Fibroblast of the conjunctiva (primary cell): ENCODE measurements at regions not wholly inside any gene's neighbourhood (a gene's known extent, or its start where the extent isn't known, plus 50 kb on each side); places are given as distances from the start of the nearest gene placed in this dataset.
"Not testable (repeated sequence)": the region's sequence is repeated elsewhere in the genome, so short reads cannot be mapped to it uniquely, and the experiment has no call there.

Experiments
- DNase-seq: peaks from one replicate; pipeline ENCODE4 v3.0.0-alpha.2; 2010; ENCODE audit warnings: low read depth

DNA sequence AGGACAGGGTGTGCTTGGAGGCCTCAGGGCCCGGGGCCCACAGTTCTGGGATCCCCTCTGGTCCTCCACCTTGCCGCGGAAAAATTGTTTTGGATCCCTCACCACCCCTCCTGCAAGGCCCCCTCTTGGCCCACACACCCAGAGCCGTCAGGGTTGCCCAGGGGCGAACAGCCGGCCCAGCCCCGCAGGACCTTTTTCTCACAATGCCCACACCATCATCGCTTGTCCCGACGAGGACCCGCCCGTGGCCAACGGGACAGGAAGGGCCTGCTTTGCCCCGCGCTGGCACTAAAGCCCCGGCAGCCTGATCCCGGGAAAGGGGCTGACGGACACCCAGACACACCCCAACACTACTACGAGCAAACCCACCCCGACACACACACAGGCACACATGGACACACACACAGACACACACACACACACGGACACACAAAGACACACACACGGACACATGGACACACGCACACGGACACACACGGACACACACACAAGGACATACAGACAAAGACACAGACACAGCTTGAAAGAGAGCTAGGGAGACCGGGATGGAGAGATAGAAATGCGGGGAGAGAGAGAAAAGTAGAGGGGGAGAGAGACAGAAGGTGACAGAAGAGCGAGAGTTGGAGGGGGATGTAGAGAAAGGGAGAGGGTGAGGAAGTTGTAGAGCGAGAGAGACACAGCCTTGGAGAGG, 1493.5 kb upstream of the DEFB115 start:
- no peak for DNase-seq

DNA sequence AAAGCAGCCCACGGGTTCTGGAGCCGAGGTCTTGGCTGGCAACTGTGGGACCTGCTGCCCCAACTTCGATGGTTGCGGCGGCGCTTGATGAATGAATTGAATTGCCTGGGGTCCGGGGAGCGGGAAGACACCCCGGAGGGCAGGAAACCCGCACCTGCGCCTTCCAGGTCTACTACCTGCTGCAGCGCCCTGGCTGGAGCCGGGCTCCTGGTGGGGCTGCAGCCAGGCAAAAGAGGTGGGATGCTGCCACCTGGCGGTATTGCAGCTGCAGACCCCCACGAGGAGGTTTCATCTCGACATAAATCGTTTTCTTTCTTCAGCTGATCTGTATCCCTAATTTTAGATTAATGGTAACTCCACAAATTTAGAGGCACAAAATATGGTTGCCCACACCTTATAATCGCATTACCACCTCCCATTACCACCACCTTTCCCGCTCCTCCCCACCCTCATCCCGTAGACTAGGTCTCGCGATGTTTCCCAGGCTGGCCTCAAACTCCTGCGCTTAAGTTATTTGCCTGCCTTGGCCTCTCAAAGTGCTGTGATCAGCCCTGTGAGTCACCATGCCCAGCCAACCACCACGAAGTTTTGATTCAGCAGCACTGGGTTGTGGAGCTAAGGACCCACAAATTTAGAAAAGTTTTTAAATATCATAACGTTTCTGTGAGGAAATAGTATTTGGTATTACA, 1492.4 kb upstream of the DEFB115 start:
- DNase-seq, result not testable (repeated sequence)

DNA sequence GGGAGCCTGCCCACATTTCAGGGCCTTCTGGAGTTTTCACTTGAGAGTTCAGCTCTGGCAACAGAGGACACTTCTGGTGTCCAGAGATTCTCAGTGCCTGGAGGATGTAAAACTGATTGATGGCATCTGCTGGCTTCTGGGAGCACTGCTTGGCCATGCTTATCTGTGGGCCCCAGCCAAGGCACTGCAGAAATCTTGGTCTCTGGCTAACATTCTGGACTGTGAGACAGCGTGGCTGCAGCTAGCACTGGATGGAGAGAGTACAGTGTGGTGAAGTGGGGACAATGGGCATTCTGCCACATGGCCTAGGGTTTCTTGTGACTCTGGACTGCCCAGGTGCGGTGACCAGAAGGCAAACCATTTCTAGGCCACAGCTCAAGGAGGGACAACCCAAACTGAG, 1479.4 kb upstream of the DEFB115 start:
- not testable (repeated sequence) for DNase-seq

DNA sequence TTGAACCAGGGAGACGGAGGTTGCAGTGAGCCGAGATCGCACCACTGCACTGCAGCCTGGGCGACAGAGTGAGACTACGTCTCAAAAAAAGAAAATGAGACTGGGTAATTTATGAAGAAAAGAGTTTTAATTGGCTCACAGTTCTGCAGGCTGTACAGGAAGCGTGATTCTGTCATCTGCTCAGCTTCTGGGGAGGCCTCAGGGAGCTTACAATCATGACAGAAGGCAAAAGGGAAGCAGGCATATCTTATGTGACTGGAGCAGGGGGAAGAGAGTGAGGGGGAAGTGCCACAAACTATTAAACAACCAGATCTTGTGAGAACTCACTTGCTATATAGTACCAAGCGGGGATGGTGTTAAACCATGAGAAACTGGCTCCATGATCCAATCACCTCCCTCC, 1476.2 kb upstream of the DEFB115 start:
- not testable (repeated sequence) for DNase-seq

DNA sequence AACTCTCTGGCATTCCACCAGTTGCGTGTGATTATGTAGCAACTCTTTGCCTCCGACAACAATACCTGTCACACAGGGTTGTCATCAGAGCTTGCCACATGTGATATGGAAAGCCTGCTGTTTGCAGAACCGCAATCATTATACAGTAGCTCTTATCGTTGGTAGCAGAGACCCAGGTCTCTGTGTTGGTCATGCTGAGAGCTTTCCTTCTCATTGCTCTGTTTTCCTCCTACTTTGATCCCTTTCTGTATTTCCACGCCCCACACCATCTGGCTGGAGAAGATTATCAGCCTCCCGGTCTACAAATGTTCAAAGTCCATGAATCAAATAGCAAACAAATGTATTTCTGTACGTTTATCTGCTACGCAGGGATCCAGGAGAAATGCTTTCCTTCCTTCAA, 1475.6 kb upstream of the DEFB115 start:
- DNase-seq, result not testable (repeated sequence)

DNA sequence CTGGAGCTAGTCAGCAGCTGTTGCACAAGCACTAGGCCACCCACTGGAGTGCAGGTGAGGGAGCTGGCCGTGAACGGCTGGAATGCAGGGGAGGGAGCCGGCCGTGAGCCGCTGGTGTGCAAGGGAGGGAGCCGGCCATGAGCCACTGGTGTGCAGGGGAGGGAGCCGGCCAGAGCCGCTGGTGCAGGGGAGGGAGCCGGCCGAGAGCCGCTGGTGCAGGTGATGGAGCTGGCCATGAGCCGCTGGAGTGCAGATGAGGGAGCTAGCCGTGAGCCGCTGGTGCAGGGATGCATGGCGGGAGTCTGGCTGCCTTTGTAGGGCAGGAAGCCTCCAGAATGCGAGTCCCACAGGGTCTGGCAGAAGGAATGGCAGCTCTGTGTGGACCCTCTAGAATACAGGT, 1470.0 kb upstream of the DEFB115 start:
- not testable (repeated sequence) for DNase-seq

DNA sequence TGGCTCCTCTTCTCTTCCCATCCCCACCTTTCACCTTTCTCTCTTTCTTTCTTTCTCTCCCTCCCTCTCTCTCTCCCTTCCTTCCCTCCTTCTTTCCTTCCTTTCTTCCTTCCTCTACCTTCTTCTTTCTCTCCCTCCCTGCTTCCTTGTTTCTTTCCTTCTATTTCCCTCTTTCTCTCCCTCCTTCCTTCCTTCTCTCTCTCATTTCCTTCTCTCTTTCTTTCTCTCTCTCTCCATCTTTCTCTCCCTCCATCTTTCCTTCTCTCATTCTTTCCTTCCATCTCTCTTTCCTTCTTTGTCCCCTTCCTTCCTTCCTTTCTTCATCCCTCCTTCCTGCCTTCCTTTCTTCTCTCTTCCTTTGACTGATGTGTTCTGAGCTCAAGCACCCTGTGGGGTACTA, 1467.0 kb upstream of the DEFB115 start:
- DNase-seq, result no peak

DNA sequence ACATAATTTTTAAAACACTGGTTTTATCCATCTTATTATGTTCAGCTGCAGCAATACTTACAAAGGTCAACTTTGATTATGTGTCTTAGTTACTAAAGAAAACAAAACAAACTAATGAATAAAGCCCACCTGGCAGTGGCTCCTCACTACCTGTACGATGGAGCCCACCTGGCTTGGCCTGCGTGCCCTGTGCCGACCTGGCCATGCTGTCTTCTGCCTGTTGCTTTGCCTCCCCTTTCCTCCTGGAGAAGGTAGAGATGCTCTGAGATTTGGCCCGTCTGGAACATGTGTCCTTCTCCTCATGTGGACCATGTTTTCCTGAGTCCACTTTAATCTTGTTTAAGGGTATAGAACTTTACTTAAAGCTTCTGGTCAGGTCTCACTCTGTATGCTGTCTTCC, 1426.0 kb upstream of the DEFB115 start:
- not testable (repeated sequence) for DNase-seq

DNA sequence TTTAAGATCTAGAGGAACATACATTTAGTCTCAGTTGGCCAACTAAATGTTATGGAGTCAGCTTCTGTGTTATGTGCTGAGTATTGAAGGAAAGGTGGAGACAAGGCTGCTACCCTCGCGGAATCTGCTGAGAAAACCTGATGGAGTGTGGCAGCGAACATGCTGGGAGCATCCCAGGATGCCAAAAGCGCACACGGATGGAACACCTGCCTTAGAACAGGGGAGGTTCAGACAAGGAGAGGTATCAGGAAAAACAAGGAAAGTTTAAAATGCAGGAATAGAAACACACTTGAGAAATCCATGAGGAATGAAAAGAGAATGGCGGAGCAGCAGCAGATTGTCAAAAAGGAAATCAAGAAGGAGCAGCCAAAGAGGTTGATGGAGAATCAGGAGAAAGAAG, 1389.5 kb upstream of the DEFB115 start:
- not testable (repeated sequence) for DNase-seq

DNA sequence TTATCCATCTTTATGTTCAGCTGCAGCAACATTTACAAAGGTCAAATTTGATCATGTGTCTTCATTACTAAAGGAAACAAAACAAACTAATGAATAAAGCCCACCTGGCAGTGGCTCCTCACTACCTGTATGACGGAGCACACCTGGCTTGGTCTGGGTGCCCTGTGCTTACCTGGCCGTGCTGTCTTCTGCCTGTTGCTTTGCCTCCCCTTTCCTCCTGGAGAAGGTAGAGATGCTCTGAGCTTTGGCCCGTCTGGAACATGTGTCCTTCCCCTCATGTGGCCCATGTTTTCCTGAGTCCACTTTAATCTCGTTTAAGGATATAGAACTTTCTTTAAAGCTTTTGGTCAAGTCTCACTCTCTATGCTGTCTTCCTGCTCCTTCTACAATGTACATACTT, 1388.8 kb upstream of the DEFB115 start:
- DNase-seq, result not testable (repeated sequence)

DNA sequence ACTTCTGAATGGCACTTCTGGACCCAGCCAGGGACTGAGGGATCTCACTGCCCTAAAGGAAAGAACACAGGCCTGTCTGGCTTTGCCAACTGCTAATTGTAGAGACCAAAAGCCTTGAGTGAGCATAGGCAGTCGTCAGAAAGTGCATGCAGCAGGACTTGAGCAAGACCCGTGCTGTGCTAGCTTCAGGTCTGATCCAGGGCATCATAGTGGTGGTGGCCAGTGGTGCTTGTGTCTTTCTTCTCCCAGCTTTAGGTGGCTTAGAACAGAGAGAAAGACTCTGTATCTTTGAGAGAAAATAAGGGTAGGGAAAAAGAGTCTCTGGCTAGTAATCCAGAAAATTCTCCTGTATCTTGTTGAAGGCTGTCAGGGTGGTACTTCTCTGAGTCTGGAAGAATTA, 1385.6 kb upstream of the DEFB115 start:
- DNase-seq, result not testable (repeated sequence)

DNA sequence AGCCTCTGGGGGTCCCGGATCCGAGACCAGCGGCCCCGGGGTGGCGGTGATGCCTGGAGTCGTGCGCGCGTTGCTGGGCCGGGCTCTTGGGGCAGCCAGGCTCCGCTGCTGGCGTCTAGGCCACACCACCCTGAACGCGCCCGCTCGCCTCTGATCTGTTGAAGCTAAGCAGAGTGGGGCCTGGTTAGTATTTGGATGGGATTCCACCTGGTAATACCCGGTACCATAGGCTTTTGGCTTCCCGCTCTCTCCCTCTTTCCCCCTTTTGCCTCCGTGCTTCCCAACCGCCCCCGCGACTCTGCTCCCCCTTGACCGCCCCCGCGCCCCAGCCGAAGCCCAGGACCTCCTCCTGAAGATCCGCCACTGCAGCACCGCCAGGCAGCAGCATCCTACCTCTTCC, 1383.5 kb upstream of the DEFB115 start:
- DNase-seq, result peak; percentile 21

DNA sequence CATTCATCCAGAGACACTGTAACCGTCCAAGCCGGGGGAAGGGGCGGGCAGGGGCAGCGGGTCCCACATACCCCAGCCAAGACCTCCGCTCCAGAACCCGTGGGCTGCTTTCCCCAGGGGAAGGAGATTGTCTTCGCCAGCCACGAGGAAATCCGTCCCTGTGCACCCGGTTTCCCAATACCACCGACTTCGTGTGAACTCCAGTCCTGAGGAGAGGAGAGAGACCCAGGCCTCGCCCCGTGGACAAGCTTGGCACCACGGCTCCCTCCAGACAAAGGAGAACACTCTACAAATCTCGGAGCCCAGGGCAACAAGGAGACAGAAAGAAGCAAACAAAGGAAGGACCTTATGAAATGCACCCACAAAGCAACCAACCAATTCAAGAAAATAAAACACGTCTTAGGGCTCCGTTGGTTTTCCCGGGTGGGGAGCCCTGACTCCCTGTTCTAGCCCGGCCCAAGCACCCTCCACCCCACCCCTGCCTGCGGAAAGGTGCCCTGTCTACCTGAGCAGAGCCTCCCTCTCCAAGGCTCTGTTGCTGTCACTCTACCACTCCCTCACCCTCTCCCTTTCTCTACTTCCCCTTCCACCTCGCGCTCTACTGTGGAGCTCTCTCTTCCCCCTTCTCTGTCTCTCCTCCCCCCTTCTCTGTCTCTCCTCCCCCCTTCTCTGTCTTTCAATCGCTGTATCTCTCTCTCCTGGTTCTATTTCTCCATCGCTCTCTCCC, 1382.8 kb upstream of the DEFB115 start:
- DNase-seq, result no peak

DNA sequence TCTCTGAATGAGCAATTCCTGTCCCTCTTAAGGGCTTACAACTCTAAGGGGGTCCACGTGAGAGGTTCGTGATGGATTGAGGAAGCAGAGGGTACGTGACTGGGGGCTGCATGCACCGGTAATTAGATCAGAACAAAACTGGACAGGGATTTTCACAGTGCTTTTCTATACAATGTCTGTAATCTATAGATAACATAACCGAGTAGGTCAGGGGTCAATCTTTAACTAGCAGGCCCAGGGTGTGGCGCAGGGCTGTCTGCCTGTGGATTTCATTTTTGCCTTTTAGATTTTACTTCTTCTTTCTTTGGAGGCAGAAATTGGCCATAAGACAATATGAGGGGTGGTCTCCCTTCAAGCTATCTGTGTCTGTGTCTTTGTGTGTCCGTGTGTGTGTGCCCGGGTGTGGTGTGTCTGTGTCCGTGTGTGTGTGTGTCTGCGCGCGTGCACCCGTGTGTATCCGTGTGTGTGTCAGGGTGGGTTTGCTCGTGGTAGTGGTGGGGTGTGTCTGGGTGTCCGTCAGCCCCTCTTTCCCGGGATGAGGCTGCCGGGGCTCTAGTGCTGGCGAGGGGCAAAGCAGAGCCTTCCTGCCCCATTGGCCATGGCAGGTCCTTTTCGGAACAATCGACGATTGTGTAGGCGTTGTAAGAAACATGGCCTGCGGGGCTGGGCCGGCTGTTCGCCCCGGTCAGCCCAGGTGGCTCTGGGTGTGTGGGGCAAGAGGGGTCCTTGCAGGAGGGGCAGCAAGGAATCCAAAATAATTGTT, 1382.0 kb upstream of the DEFB115 start:
- not testable (repeated sequence) for DNase-seq

DNA sequence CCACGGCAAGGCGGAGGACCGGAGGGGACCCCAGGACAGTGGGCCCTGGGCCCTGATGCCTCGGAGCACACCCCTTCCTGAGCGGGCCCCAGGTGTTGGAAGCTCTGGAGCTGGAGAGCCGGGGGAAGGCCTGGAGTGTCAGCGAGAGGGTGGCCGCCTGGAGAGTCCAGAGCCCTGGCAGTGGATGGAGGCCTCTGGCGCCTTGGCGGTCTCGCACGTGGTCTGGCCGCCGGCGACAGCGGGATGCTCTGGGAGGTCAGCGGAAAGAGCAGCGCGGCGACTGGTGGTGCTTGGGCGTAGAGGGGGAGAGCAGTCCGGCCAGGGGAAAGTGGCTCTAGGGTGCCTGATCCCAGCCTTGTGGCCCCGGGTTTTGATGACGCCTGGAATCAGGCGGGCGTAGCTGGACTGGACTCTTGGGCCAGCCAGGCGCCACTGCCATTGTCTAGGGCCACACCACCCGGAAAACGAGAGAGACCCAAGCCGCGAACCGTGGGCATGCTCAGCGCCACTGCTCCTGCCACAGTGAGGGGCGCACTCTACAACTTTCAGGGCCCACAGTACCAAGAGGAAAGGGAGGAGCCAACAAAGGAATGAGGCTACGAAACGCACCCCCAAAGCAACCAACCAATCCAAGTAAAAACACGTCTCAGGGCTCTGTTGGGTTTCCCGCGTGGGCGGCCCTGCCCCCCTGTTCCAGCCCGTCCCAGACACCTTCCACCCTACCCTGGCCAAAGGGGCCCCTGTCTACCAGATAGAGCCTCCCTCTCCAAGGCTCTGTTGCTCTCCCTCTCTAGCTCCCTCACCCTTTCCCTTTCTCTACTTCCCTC, 1381.2 kb upstream of the DEFB115 start:
- DNase-seq, result not testable (repeated sequence)

DNA sequence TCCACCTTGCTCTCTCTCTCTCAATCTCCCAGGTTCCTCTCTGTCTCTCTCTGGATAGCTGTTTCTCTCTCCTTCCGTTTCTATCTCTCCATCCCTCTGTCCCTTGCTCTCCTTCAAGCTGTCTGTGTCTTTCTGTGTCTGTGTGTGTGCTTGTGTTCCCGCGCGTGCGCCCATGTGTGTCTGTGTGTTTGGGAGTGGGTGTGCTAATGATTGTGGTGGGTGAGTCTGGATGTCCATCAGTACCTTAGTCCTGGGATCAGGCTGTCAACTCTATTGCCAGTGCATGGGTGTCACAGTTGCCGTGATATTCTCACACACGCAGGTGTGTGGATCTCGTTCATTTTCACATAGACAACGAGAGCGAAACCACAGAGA, 1380.6 kb upstream of the DEFB115 start:
- DNase-seq, result no peak

DNA sequence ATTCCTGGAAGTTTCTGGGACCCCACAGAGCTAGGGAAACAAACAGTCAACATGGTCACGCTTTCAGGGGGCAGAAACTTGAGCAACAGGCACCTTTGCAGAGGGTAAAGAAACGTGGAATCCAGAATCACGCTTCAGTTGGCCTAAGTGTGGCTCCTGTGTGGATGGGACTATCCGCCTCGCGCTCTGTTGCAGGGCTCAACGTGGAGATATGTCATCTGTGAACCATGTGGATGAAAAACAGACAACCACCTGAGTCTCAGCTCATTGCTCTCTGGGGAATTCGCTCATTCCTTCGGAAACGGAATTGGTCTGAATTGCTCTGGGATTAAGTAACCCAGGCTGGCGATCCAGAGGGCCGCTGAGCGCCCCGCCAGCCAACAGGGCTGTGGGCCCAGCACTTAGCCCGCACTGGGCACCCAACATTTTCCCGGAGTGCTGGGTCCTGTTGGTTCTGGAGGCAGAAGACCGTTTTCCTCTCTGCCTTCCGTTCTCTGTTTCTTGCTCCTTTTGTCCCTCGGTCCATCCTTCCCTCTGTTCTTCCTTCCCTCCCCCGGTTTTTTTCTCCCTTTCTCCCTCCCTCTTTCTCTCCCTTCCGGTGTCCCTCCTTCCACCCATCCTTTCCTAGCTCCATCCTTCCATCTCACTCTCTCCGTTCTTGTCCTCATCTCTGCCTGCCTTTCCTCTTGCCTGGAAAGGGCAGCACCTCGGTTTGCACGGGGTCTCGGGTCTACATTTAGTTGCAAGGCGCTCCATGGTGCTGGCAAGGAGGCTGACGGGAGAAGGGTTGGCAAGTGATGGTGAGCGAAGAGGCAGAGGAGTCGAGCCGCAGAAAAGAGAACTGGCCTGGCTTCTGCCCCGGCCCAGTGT, 1379.8 kb upstream of the DEFB115 start:
- not testable (repeated sequence) for DNase-seq

DNA sequence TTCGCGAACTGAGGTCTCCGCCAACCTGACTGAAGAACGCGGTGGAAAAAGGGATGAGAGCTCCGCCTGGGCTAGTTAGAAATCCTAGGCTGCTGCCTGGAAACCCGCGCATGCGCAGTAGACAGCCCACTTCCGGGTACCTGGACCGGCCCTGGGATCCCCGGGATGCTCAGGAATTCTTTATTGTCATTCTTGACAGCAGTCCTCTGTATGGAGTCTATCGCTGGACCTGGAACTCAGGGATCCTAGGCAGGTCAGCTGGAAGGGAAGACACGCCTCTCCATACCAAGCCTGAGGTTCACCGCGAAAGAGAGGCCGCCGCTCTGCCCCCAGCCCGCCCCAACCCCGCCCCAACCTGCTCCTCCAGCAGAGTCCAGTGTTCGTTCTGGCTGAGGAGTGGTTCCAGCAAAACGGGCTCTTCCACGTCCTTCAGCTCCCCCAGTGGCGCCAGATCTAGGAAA, 1379.2 kb upstream of the DEFB115 start:
- DNase-seq, result no peak

DNA sequence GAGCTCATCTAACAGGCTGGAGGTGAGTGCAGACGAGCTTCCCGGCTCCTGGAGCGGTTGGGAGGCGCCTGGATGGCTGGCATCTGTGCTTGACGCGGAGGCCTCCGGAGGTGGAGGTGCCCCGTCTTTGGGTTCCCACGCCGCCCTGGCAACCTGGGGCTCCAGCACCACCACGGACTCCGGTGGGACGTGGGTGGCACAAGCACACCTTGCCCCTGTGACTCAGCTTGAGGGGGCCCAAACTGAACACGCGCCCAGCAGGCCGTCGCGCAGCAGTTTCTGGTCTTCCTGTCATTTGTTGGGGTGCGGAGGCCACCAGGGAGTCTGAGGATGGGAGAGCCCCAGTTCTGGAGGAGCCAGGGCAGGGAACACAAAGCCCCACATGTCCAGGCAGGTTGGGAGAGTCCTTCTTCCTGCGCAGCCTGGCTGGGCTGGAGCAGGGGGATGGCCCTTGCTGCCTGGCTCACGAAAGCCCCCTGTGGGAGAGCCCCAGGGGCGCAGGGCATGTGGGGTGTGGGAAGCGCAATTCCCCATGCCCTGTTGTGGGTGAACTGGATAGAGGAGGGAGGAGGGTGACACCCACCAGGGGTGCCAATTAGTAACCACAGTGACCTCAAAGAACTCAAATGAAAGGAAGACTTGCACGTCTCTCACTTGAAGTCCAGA, 1378.6 kb upstream of the DEFB115 start:
- no peak for DNase-seq

DNA sequence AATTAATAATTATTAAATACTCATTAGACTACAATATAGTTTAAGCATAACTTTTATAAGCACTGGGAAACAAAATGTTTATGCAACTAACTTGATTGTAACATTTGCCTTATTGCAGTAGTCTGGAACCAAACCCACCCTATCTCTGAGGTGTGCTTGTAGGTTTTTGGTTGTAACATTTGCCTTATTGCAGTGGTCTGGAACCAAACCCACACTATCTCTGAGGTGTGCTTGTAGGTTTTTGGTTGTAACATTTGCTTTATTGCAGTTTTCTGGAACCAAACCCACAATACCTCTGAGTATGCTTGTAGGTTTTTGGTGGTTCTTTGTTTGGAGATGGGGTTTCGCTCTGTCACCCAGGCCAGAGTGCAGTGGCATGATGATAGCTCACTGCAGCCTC, 1376.4 kb upstream of the DEFB115 start:
- DNase-seq, result not testable (repeated sequence)
